Stimulated activated CD8-positive, alpha-beta memory T cell treated with anti-CD3 and anti-CD28 coated beads, Interleukin-15, amount 100 ng/mL, for 4 hours (primary cell): ENCODE measurements at regions not wholly inside any gene's neighbourhood (a gene's known extent, or its start where the extent isn't known, plus 50 kb on each side); places are given as distances from the start of the nearest gene placed in this dataset.
"Not testable (repeated sequence)": the region's sequence is repeated elsewhere in the genome, so short reads cannot be mapped to it uniquely, and the experiment has no call there.

Experiments used
- DNase-seq, 2 donors: peaks; one replicate each; pipeline ENCODE4 v3.0.0-alpha.2; 2020; ENCODE audit warnings: low read depth in 2 of 2

DNA sequence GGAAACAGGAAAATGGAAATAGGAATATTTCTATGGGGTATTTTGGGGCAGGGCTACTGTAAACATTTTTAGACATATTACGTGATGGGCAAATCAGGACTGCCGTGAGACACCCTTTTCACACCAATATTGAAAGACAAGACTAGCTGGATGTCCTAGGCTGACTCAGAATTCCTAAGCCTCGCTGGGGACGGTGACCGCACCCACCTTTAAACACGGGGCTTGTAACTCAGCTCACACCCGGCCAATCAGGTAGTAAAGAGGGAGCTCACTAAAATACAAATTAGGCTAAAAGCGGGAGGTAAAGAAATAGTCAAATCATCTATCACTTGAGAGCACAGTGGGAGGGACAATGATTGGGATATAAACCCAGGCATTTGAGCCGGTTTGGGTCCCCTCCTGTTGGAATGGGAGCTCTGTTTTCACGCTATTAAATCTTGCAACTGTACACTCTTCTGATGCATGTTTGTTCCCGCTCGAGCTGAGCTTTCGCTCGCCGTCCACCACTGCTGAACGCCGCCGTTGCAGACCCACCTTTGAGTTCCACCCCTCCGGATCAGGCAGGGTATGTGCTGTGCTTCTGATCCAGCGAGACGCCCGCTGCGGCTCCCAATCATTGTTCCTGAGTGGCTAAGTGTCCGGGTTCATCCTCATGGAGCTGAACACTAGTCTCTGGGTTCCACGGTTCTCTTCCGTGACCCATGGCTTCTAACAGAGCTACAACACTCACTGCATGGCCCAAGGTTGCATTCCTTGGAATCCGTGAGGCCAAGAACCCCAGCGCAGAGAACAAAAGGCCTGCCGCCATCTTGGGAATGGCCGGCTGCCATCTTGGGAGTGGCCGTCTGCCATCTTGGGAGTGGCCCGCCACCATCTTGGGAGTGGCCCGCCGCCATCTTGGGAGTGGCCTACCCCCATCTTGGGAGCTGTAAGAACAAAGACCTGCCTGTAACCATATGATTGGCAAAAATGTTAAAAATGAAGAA is 152.6 kb downstream of the CRLF2 start:
- no peak for DNase-seq

DNA sequence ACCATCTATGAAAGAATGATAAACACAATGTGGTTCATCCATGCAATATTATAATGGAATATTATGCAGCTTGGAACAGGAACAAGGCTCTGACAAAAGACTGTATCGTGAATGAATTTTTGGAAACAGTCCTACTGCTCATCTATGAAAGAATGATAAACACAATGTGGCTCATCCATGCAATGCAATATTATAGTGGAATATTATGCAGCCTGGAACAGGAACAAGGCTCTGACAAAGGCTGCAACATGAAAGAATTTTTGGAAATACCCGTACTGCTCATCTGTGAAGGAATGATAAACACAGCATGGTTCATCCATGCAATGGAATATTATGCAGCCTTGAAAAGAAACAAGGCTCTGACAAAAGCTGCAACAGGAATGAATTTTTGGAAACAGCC is 158.8 kb downstream of the CRLF2 start:
- not testable (repeated sequence) for DNase-seq

DNA sequence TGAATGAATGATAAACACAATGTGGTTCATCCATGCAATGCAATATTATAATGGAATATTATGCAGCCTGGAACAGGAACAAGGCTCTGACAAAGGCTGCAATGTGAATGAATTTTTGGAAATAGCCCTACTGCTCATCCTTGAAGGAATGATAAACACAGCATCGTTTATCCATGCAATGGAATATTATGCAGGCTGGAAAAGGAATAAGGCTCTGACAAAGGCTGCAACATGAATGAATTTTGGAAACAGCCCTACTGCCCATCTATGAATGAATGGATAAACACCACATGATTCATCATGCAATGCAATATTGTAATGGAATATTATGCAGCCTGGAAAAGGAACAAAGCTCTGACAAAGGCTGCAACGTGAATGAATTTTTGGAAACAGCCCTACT is 159.4 kb downstream of the CRLF2 start:
- no peak for DNase-seq

DNA sequence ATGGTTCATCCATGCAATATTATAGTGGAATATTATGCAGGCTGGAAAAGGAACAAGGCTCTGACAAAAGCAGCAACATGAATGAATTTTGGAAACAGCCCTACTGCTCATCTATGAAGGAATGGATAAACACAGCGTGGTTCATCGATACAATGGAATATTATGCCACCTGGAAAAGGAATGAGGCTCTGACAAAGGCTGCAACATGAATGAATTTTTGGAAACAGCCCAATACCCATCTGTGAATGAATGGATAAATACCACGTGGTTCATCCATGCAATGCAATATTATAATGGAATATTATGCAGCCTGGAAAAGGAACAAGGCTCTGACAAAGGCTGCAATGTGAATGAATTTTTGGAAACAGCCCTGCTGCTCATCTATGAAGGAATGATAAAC is 160.4 kb downstream of the CRLF2 start:
- DNase-seq: no peak

DNA sequence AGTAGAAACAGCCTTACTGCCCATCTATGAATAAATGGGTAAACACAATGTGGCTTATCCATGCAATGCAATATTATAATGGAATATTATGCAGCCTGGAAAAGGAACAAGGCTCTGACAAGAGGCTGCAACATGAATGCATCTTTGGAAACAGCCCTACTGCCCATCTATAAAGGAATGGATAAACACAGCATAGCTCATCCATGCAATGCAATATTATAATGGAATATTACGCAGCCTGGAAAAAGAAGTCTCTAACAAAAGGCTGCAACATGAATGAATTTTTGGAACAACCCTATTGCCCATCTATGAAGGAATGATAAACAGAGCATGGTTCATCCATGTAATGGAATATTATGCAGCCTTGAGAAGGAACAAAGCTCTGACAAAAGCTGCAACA is 161.0 kb downstream of the CRLF2 start:
- DNase-seq: no peak

DNA sequence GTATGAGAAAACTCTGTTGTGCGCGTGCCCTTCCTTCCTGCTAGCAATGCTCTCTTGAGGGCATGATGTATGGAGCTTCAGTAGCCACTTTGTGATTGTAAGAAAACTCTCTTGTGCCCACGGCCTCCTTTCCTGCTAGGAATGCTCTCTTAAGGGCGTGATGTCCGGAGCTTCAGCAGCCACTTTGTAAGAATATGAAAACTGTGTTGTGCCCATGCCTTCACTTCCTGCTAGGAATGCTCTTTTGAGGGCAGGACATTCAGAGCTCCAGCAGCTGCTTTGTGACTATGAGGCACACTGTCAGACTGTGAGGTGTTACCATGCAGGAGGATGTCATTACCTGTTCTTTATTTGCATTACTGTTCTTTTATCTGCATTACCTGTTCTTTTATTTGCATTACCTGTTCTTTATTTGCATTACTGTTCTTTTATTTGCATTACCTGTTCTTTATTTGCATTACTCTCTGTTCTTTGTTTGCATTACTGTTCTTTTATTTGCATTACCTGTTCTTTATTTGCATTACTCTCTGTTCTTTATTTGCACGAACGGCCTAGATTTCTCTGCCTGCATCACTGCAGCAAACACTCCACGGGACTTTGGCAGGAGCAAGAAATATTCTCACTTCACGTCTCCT is 166.7 kb downstream of the CRLF2 start:
- no peak for DNase-seq

DNA sequence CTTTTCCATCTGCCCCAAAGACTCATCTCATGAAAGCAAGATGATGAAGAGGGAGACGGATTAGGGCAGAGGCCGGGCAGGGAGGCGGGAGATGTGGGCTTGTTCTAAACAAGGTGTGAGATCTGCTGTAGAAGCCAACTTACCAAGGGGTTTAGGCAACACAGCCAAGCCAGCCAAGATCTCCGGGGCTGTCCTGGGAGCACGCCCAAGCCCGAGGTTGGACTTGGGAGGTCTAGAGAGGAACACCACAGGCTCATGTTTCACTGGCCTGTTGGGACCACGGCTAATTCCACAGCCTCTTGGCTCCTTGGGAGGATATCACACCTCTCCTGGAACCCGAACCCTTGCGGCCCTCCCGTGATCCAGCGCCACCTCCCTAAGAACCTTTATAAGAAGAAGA is 171.4 kb downstream of the CRLF2 start:
- DNase-seq: no peak

DNA sequence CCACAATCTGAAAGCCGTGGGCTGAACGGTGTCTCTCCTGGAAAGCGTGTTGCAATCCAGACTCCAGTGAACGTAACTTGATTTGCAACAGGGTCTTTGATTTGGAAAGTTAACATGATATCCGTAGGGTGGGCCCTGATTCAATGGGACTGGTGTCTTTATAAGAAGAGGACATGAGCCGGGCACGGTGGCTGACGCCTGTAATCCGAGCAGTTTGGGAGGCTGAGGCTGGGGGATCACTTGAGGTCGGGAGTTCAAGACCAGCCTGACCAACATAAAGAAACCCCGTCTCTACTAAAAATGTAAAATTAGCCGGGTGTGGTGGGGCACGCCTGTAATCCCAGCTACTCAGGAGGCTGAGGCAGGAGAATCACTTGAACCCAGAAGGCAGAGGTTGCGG is 176.5 kb downstream of the CRLF2 start:
- DNase-seq: not testable (repeated sequence)

DNA sequence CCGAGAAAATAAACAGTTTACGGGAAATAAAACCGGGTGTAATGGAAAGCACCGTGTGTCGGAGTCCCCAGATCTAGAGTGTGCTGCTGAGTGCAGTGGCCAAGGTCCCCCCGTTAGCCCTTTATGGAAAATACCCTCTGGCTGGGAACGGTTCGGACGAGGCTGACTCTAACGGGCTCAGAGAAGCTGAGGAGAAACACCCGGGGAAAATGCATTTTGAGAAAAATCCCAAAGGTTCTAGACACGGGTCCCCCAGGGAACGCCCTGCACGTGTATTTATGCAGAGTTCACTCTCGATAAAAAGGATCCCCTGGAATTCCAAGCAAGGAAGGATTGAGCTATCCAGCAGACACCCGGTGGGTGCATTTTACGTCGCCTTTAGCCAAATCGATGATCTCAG is 177.2 kb downstream of the CRLF2 start:
- no peak for DNase-seq

DNA sequence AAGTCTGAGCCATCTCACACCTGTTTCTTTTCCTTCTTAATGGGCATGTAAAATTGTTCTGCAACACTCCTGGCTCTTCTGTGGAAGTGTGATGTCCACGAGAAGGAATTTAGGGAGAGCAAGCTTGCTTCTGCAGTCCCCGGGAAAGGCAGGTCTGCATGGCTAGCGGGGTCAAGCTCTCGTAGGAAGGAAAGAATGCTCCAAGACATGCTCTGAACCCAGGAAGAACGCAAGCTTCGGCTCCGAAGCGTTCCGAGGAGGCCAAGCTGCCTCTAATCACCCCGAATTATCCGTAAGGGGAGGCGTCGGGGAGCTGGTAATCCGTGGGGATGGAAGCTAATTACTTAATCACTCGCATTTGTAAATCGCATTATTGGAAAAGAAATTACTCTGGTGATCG is 177.7 kb downstream of the CRLF2 start:
- DNase-seq: no peak

DNA sequence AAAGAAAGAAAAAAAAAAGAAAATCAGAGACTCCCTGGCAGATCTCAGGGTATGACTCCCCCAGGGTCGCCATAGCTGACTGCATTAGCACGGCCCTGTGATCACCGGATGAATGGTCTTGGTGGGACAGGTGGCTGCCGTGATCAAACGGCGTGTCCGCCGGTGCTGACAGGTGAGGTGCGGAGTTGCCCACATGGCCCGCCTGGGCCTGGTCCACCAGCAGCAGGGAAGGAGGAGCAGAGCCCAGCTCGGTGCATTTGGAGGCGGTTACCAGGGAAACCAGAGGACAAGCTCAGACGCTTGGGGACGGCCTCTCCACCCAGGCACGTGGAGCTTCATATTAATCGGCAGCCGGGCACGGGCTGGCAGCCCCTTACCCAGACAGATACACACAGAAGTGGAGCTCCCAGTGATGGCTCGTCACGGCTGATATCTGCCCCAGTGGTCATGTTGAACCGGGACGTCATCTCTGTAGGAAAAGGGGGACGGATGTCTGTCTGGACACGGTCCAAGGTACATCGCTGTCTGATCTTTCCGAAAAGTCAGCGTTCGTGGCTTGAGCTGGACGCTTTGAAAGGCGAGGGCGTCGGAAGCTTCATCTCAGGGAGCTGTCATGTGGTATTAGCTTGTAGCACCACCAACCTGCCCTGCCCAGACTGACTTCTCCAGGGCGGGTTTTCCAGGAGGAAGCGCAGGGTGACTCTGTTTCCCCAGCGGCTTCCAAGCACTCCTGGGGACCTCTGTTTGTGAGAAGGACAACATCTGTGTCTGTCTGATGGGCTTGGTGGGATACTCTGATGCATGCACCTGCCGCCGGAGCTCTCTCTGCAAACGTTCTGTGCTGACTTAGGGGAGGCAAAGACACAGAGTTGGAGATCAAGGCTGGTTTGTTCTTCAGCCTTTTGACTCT is 180.7 kb downstream of the CRLF2 start:
- DNase-seq: no peak

DNA sequence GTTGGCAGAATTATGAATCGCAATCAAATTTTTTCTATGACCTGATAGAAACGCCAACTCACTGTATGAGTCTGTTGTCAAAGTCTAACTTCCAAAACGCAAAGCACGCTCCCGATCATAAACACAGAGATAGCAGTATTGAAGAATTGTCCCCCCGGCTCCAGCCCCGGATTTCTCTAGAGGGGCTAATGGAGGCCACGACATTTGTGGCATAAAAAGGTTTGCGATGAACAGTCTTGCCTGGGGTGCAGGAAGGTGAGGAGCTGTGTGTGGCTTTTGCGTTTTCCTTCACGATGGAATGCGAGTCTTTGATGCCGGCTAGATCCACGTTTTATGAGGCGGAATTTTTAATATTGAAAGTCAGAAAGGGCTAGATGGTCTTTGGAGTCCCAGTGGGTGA is 183.0 kb downstream of the CRLF2 start:
- DNase-seq: no peak

DNA sequence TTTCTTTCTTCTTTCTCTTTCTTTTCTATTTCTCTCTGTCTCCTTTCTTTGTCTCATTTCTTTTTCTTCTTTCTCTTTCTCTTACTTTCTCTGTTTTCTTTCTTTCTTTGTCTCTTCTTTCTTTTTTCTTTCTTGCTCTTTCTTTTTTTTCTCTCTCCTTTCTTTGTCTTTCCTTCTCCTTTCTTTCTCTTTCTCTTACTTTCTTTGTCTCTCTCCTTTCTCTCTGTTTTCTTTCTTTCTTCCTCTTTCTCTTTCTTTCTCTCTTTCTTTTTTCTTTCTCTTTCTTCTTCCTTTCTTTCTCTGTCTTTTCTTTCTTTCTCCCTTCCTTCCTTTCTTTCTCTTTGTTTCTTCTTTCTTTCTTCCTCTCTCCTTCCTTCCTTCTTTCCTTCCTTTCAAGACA is 184.8 kb downstream of the CRLF2 start:
- no peak for DNase-seq

DNA sequence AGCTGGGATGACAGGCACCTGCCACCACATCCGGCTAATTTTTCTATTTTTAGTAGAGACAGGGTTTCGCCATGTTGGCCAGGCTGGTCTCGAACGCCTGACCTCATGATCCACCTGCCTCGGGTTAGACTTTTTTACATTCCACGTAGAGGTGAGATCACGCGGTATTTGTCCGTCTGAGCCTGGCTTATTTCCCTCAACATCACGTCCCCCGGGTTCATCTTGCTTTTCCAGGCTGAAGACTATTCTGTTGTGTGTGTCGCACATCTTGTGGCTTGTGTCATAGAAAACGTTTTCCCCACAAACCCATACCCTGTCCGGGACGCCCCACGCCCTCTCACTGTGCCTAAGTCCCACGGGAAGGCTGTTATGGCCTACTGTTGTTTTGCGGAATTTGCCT is 185.3 kb downstream of the CRLF2 start:
- DNase-seq: no peak

DNA sequence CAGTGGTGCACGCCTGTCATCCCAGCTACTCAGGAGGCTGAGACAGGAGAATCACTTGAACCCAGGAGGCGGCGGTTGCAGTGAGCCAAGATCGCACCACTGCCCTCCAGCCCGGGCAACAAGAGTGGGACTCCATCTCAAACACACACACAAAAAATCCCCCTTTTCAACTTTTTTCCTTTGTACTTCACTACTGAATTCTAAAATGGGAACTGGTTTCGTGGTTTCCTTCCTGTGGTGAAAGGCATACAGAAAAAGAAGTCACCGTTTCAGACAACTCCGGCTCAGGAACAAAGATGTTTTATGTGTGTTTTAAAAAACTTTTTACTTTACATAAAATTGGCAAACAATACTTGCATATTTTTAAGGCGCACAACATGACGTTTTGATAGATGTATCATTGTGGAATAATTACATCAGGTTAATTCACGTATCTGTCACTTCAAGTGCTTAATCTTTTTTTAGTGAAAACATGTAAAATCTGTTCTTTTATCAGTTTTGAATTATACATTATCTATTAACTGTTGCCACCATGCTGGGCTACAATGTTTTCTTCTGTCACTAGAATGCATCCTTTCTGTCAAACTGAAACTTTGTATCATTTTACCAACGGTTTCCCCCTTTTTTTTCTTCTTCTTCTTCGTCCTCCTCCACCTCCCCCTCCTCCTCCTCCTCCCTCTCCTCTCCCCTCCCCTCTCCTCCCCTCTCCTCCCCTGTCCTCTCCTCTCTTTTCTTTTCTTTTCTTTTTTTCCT is 186.0 kb downstream of the CRLF2 start:
- DNase-seq: no peak

DNA sequence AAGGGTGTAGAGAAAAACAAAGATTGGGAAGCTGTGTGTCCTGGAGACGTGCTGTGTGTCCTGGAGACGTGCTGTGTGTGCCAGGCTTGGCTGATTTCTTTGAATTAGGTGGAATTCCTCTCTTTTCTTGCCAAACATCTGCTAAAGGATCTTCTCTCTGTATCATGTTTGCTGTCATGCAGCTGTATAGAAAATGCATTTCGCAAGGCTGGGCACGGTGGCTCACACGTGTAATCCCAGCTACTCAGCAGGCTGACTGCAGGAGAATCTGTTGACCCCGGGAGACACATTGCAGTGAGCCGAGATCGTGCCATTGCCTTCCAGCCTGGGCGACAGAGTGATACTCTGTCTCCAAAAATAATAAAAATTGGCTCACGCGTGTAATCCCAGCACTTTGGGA is 187.0 kb downstream of the CRLF2 start:
- no peak for DNase-seq

DNA sequence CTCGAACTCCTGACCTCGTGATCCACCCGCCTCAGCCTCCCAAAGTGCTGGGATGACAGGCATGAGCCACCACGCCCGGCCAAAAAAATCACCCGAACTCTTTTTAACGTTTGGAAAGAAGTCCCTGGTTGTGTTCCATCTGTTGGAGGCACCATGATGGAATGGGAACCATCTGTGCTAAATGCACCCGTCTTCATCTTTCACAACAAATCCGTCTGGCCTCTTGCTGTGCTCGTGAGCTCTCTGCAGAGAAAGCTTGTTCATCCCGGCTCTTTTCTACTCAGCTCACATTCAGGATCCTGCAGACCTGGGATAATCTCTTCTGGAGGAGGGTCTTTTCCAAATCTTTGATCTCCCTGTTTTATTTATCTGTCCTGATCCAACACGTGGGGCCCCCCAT is 188.8 kb downstream of the CRLF2 start:
- no peak for DNase-seq

DNA sequence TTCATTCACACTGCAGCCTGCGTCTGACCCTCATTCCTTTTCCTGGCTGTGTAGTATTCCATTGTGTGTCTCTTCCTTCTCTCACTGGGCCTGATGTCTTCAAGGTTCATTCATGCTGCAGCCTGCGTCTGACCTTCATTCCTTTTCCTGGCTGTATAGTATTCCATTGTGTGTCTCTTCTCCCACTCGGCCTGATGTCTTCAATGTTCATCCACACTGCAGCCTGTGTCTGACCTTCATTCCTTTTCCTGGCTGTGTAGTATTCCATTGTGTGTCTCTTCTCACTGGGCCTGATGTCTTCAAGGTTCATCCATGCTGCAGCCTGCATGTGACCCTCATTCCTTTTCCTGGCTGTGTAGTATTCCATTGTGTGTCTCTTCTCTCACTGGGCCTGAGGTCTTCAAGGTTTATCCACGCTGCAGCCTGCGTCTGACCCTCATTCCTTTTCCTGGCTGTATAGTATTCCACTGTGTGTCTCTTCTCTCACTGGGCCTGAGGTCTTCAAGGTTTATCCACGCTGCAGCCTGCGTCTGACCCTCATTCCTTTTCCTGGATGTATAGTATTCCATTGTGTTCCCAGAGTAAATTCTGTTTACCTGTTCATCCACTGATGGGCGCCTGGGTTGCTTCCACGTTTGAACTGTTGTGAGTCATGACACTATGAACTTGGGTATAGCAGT is 191.0 kb downstream of the CRLF2 start:
- DNase-seq: not testable (repeated sequence)

DNA sequence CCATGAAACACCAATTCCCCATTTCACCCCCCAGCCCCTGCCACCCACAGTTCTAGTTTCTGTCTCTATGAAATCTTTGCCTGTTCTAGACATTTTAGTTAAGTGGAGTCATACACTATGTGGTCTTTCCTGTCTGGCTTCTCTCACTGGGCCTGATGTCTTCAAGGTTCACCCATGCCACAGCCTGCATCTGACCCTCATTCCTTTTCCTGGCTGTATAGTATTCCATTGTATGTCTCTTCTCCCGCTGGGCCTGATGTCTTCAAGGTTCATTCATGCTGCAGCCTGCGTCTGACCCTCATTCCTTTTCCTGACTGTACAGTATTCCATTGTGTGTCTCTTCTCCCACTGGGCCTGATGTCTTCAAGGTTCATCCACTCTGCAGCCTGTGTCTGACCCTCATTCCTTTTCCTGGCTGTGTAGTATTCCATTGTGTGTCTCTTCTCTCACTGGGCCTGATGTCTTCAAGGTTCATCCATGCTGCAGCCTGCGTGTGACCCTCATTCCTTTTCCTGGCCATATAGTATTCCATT is 191.7 kb downstream of the CRLF2 start:
- no peak for DNase-seq

DNA sequence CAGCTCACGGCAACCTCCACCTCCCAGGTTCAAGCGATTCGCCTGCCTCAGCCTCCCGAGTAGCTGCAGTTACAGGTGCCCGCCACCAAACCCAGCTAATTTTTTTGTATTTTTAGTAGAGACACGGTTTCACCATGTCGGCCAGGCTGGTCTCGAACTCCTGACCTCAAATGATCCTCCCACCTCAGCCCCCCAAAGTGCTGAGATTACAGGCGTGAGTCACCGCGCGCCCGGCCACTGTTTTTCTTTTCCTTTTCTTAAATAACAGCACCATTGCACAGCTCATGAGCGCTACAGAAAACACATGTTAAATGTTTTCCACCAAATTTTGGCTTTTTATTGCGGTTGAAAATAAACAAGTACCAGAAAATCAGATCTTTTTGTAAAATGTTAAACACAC is 195.5 kb downstream of the CRLF2 start:
- not testable (repeated sequence) for DNase-seq

DNA sequence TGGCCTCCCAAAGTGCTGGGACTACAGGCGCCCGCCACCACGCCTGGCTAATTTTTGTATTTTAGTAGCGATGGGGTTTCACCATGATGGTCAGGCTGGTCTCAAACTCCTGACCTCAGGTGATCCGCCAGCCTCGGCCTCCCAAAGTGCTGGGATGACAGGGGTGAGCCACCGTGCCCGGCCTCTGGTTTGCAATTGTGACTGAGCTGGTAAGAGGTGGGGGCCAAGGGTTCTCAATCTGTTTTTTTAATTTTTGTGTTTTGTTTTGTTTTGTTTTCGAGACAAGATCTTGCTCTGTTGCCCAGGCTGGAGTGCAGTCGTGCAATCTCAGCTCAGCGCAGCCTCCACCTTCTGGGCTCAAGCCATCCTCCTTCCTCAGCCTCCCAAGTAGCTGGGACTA is 196.2 kb downstream of the CRLF2 start:
- not testable (repeated sequence) for DNase-seq
